Omental fat pad (tissue), 3 donors: ENCODE measurements at regions not wholly inside any gene's neighbourhood (a gene's known extent, or its start where the extent isn't known, plus 50 kb on each side); places are given as distances from the start of the nearest gene placed in this dataset.

Experiments used
- ATAC-seq: fragments of 150-250 bp; one replicate; pipeline ENCODE4 v1.9.1; 2016; ENCODE audit warnings: mild to moderate bottlenecking, moderate library complexity; ENCODE audit not compliant: low FRiP score
- DNase-seq: peaks from one replicate; pipeline ENCODE4 v3.0.0-alpha.2; 2019; ENCODE audit warnings: low spot score
- TF ChIP-seq, protein P1 (sequence below), 3 donors: fragments of 450-650 bp; IDR thresholded peaks; one replicate each; pipeline ENCODE4 v1.5.1; 2016 to 2017; ENCODE audit warnings: antibody characterized with exemption in 3 of 3, mild to moderate bottlenecking in 3 of 3, moderate library complexity in 2 of 3

DNA sequence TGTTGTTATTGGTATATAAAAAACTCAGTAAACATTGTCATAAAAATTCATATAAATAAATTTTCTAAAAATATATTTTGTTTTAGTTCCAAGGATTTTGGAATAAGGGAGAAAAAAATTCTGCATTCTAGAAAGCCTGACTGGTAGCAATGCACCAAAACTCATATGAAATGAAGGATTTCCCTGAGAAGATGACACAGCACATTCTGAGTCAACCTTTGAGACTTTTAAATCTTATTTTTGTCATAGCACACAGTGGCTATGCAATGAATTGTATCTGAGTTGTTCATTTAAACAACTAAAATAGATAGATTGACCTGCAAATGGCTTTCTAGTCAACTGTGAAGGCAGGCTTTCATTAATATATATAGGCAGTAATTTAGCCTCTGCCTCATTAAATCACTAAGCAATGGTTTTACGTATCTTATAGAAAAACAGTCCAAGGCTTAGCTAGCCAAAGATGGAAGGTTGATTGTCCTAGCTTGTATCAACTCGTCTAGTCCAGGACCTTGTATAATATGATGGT is 239.1 kb upstream of the NEIL3 start:
- TF ChIP-seq, protein P1, sequence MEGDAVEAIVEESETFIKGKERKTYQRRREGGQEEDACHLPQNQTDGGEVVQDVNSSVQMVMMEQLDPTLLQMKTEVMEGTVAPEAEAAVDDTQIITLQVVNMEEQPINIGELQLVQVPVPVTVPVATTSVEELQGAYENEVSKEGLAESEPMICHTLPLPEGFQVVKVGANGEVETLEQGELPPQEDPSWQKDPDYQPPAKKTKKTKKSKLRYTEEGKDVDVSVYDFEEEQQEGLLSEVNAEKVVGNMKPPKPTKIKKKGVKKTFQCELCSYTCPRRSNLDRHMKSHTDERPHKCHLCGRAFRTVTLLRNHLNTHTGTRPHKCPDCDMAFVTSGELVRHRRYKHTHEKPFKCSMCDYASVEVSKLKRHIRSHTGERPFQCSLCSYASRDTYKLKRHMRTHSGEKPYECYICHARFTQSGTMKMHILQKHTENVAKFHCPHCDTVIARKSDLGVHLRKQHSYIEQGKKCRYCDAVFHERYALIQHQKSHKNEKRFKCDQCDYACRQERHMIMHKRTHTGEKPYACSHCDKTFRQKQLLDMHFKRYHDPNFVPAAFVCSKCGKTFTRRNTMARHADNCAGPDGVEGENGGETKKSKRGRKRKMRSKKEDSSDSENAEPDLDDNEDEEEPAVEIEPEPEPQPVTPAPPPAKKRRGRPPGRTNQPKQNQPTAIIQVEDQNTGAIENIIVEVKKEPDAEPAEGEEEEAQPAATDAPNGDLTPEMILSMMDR (IDR thresholded peaks at IDR 0.05) = no peak
- ATAC-seq = no peak
- no peak for DNase-seq

DNA sequence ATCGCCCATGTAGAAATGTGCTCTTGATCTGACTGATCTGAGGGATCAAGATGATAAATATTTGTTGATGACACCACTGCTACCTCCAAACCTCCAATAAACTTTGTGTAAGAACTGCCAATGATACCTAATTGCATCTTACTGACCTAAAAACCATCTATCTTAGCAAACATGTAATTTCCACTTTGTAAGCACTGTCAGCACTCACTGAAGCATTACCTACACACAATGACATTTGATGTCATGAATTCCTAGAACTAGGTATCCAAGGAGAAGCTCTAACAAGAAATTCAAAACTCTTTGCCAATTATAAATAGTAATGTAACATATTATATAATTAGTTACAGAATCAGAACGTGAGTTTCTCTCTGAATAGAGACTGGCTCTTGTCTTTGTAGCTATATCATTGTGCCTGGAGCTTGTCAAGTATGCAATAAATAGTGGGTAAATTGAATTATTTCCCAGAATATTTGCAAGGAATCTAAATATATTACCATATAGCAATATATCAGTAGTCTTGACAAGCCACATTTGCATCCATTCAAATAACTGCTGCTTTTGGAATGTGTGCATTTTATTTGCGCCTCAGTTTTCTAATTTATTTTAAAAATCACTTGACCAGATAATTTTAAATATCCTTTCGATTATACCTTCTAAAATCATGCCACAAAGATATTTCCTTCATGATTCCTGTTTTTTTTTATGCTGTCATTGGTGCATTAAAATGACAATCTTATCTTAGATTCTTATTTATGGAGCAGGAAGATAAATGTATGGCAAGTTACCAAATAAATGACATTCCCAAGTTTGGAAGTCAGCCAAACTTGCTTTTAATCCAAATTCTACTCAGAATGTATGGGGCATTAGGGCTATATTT is 232.3 kb upstream of the NEIL3 start:
- TF ChIP-seq, protein P1 (IDR thresholded peaks at IDR 0.05) = no peak
- DNase-seq (no peak), ATAC-seq (no peak)

DNA sequence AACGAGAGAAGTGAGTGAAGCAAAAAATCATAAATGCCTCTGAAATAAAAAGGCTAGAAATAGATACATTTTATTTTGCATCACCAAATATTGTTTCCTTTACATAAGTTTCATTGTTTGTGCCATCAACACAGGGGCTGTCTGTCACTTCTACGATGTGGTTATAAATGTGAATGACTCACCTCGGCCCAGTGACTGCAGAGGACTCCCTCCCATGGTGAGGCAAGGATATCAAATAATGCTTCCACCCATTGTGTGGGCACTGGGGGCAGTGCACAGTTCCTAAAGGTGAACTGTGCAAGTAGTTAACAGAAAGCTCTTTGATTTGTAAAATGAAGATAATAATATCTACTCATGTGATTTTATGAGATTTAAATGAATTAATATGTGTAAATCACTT is 230.3 kb upstream of the NEIL3 start:
- TF ChIP-seq, protein P1 (IDR thresholded peaks at IDR 0.05) = no peak
- DNase-seq (no peak), ATAC-seq (no peak)

DNA sequence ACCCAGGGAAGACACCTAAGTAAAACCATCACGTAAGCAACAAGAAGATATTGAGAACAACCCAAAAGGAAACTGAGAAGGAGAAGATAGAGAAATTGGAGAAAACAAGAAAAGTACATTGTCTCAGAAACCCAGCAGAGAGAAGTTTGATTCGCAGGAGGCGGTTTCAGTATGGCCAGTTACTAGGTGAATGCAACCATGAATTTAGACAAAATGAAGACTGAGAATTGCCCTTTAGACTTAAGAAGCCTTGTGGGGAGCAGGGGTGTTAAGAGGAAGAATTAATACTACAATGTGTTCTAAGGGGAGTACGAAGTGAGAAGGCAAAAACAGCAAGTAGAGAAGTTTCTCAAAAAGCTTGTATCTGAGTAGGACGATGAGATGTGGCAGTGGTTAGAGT is 229.3 kb upstream of the NEIL3 start:
- DNase-seq (no peak), ATAC-seq (no peak)
- TF ChIP-seq, protein P1 (IDR thresholded peaks at IDR 0.05) = no peak

DNA sequence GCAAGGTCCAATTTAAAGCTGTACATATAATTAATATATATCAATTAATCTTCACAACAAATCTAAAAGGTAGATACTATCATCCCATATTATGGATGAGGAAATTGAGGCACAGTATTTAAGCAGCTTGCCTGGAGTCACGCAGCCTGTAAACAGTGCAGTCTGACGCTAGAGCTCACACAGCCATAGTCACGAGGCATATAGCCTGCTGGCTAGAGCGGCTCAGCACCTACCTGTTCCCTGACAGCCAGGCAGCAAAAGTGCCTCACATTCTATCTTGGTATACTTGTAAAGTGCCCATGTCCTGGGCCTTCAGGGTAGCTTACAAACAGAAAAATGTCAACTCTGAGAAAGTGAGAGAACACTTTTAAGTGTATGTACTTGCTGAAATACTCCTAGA is 222.6 kb upstream of the NEIL3 start:
- TF ChIP-seq, protein P1 (IDR thresholded peaks at IDR 0.05) = no peak
- ATAC-seq (no peak), DNase-seq (no peak)

DNA sequence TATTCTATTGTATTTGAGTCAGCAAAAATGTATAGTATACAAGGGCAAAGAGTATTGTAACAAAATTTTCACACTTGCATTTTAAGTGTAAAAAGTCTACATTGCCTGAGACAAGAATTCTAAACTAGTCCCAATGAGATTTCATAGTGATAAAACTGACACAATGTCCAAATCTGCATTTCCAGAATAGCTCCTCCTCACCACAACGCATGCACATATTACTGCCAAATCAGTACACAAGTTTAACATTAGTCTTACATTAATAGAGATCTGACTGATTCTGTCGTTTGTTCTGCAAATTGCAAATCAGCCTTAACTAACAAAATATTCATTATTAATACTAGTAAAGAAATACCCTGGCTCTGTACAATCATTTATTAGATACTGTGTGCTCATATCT is 222.2 kb upstream of the NEIL3 start:
- ATAC-seq (no peak), DNase-seq (no peak)
- TF ChIP-seq, protein P1 (IDR thresholded peaks at IDR 0.05) = no peak

DNA sequence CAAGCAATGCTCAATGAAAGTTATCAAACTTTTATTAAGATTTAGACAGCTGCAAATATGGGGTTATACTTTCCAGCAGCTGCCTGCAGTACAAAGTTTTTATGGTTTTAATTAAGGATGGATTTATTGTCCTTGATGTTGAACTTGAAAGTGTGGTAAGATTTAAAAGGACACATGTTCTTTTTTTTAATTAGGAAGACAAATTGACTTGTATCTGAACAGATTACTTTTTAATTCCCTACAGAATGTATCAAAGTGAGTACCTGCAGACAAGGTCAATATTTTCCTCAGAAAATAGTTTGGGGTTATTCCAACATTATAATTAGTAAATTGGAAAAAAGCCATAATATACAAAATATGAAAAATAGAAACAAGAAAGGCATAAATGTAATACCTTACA is 218.2 kb upstream of the NEIL3 start:
- TF ChIP-seq, protein P1 (IDR thresholded peaks at IDR 0.05) = no peak
- DNase-seq (no peak), ATAC-seq (no peak)
